ENCODE measurements at regions not wholly inside any gene's neighbourhood (a gene's known extent, or its start where the extent isn't known, plus 50 kb on each side); places are given as distances from the start of the nearest gene placed in this dataset.
"Not testable (repeated sequence)": the region's sequence is repeated elsewhere in the genome, so short reads cannot be mapped to it uniquely, and the experiment has no call there.

DNA sequence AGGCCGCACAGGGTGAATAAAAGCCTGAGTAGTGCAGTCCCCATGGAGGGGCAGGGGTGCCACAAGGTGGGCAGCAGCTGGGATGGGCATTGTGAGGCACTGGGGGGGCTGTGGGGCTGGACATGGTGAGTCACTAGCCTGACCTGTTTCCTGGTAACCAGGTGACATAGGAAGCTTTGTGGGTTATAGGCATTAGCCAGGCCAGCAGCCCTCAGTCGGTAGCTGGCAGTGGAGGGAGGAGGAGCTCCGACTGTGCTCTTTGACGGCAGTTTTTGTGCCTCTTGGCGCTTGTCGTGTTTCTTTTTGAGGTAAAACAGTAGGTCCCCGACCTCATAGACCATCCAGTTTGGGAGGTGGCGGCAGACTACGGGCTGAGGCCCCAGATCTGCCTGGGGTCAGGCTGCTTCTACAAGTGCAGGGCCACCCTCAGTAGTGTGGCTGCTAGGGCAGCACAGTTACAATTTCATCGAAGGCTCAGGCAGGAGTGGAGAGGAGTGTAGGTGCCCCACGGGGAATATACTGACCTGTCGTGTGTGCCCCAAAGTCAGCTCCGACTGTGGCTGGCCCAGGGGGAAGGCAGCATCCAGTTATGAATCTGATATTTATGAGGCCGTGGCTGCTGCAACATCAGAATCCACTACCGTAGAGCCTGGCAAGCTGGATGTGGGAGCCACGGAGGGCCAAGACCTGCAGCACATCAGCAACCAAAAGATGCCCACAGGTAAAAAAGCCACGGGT lies 107.7 kb downstream of the CRYBB2 start:
- no peak for DNase-seq (ENCODE audit: low read depth)
- TF ChIP-seq, protein P1, sequence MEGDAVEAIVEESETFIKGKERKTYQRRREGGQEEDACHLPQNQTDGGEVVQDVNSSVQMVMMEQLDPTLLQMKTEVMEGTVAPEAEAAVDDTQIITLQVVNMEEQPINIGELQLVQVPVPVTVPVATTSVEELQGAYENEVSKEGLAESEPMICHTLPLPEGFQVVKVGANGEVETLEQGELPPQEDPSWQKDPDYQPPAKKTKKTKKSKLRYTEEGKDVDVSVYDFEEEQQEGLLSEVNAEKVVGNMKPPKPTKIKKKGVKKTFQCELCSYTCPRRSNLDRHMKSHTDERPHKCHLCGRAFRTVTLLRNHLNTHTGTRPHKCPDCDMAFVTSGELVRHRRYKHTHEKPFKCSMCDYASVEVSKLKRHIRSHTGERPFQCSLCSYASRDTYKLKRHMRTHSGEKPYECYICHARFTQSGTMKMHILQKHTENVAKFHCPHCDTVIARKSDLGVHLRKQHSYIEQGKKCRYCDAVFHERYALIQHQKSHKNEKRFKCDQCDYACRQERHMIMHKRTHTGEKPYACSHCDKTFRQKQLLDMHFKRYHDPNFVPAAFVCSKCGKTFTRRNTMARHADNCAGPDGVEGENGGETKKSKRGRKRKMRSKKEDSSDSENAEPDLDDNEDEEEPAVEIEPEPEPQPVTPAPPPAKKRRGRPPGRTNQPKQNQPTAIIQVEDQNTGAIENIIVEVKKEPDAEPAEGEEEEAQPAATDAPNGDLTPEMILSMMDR (IDR thresholded peaks at IDR 0.05; ENCODE audit: low read length, missing control alignments): no peak
- H3K4me3 ChIP-seq (replicated peaks; ENCODE audit: low read depth, low read length): no peak overlapping the region

DNA sequence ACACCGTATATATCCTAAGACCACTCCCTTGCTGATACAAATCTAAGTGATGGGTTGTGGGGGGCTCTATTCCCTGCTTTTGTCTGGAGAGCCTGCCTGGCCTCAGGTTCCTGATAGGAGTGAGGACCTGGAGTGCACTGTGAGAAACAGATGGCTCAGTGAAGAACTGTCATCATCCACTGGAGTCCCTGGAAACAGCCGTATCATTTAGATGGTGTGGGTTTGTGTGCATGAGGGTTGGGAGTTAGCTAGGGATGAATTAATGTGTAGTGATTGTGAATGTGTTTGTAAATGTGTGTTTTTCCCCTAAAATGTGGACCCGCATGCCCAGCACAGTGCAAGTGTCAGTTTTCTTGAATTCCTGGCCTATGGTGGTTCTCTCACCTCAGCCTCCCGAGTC lies 111.6 kb downstream of the CRYBB2 start:
- no peak overlapping the region for H3K4me3 ChIP-seq (replicated peaks; ENCODE audit: low read depth, low read length)
- TF ChIP-seq, protein P1 (IDR thresholded peaks at IDR 0.05; ENCODE audit: low read length, missing control alignments): no peak
- DNase-seq (ENCODE audit: low read depth): no peak

DNA sequence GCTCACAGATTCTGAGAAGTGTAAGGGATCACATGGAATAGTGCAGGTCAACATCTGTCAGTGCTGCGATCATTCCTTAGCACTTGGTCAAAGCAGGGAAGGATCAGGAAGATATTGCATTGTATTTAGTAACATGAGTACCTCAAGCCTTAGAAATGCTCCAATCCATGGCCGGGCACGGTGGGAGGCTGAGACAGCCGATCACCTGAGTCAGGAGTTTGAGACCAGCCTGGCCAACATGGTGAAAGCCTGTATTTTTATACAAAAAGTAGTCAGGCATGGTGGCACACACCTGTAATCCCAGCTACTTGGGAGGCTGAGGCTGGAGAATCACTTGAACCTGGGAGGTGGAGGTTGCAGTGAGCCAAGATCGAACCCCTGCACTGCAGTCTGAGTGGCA lies 112.5 kb downstream of the CRYBB2 start:
- not testable (repeated sequence) for H3K4me3 ChIP-seq (replicated peaks; ENCODE audit: low read depth, low read length); DNase-seq (ENCODE audit: low read depth)

DNA sequence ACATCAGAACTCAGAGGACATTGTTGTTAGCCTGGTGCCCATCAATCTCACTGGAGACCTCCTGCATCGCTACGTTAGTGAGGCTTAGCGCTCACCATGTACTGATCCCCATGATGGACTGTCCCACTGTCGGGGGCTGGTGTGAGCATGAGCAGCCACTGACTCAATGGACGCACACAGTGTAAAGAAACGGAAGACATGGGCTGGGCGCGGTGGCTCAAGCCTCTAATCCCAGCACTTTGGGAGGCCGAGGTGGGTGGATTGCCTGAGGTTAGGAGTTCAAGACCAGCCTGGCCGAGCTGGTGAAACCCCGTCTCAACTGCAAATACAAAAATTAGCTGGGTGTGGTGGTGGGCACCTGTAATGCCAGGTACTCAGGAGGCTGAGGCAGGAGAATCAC lies 112.9 kb downstream of the CRYBB2 start:
- no peak for DNase-seq (ENCODE audit: low read depth)
- H3K4me3 ChIP-seq (replicated peaks; ENCODE audit: low read depth, low read length): no peak overlapping the region
- TF ChIP-seq, protein P1 (IDR thresholded peaks at IDR 0.05; ENCODE audit: low read length, missing control alignments): no peak

DNA sequence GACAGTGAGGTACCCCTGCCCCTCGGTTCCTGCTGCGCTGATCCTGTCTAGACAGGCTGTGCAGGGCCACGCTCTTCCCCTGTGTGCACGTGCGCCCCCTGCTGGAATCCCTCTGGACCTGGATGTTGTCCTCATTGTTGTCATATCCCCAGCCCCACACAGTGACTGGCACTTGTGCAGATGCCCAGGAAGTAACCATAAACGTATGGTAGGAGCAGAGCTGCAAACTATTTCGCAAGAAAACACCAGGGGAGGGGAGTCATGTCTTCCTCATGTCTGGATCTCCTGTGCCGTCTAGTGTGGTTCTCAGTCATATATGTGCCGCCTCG lies 114.7 kb downstream of the CRYBB2 start:
- peak; percentile 40 for DNase-seq (ENCODE audit: low read depth)
- TF ChIP-seq, protein P1 (IDR thresholded peaks at IDR 0.05; ENCODE audit: low read length, missing control alignments): peak; percentile 60
- no peak overlapping the region for H3K4me3 ChIP-seq (replicated peaks; ENCODE audit: low read depth, low read length)

DNA sequence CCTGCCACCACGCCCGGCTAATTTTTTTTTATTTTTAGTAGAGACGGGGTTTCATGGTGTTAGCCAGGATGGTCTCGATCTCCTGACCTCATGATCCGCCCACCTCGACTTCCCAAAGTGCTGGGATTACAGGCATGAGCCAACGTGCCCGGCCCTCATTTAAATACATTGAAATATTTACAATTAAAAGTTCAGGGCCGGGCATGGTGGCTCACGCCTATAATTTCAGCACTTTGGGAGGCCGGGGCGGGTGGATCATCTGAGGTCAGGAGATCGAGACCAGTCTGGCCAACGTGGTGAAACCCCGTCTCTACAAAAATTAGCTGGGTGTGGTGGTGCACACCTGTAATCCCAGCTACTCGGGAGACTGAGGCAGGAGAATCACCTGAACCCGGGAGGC lies 115.2 kb downstream of the CRYBB2 start:
- H3K4me3 ChIP-seq (replicated peaks; ENCODE audit: low read depth, low read length); DNase-seq (ENCODE audit: low read depth): not testable (repeated sequence)

DNA sequence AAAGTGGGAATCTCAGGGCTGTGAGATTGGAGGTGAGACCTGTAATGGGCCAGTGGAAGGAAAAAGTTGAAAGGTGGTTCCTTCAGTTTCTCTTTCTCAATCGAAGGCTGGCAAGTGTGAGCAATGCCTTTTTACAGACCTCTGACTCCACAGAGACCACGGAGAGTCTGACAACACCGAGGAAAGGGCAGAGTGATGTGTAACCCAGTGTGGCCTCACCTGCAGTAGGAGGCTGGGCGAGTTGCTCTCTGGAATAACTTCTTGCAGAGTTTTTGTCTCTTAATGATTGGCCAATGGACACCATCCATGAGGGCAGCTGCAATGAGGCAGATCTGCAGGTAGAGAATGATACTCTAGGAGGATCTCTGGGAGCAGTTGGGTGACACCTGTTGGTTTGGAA lies 115.8 kb downstream of the CRYBB2 start:
- H3K4me3 ChIP-seq (replicated peaks; ENCODE audit: low read depth, low read length); DNase-seq (ENCODE audit: low read depth): not testable (repeated sequence)

DNA sequence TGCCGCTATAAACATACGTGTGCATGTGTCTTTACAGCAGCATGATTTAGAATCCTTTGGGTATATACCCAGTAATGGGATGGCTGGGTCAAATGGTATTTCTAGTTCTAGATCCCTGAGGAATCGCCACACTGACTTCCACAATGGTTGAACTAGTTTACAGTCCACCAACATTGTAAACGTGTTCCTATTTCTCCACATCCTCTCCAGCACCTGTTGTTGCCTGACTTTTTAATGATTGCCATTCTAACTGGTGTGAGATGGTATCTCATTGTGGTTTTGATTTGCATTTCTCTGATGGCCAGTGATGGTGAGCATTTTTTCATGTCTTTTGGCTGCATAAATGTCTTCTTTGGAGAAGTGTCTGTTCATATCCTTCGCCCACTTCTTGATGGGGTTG lies 121.1 kb downstream of the CRYBB2 start:
- not testable (repeated sequence) for DNase-seq (ENCODE audit: low read depth)

DNA sequence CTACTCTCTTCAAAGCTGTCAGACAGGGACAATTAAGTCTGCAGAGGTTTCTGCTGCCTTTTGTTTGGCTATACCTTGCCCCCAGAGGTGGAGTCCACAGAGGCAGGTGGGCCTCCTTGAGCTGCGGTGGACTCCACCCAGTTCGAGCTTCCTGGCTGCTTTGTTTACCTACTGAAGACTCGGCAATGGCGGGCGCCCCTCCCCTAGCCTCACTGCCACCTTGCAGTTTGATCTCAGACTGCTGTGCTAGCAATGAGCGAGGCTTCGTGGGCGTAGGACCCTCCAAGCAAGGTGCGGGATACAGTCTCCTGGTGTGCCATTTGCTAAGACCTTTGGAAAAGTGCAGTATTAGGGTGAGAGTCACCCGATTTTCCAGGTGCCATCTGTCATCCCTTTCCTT lies 124.9 kb downstream of the CRYBB2 start:
- DNase-seq (ENCODE audit: low read depth); H3K4me3 ChIP-seq (replicated peaks; ENCODE audit: low read depth, low read length): not testable (repeated sequence)

More for the DNA sequence above, 121.1 kb downstream of the CRYBB2 start:
- not testable (repeated sequence) for H3K4me3 ChIP-seq (replicated peaks; ENCODE audit: low read depth, low read length)

Data from fibroblast of pulmonary artery (primary cell).